Erythroblast (primary cell): ENCODE measurements at regions not wholly inside any gene's neighbourhood (a gene's known extent, or its start where the extent isn't known, plus 50 kb on each side); places are given as distances from the start of the nearest gene placed in this dataset.

ENCODE experiments used
- GATA1 ChIP-seq: IDR thresholded peaks from 2 replicates; pipeline ENCODE4 v1.6.1; 2011; ENCODE audit warnings: low read depth, mild to moderate bottlenecking, control low read depth, low read length, moderate library complexity
- POLR2A ChIP-seq: IDR thresholded peaks from 2 replicates; pipeline ENCODE4 v1.6.1; 2011; ENCODE audit warnings: mild to moderate bottlenecking, low read length

DNA sequence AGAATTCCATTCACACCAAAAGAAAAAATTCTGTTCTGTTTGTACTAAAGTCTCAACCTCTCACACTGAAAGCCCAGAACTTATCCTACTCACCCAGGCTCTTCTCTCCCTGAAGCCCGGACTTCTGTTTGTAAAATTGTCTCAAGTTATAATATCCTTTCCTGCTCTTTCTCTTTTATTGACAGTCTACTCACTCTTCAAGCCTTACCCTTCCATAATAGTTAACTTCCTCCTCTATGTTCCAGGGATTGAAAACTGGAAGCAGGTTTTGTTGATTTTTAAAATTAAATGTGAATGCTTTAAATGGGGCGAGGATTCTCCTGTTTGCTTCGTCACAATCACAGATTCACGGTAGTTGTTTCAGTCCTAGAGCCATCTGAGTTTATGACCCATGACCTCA is 51.7 kb upstream of the CCDC112 start:
- TF ChIP-seq POLR2A (no peak), GATA1 (no peak)
